ENCODE measurements at regions not wholly inside any gene's neighbourhood (a gene's known extent, or its start where the extent isn't known, plus 50 kb on each side); places are given as distances from the start of the nearest gene placed in this dataset.

DNA sequence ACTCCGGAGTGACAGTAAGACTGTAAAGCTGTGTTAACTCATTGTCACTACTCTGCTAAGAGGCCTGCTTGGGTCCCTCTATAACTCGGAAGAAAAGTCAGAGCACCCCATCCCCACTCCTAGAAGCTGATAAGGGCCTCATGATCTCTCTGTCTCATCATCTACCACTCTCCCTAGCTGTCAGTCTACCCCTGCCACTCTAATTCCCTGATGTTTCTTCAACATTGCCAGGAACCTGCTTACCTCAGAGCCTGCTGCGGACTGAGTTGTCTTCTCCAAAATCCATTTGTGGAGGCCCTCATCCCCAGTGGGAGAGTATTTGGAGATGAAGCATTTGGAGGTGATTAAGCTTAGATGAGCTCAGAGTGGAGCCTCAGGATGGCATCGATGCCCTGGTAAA is 1092.2 kb downstream of the TBC1D22A start:
- H3K36me3 ChIP-seq (replicated peaks in 1 of 2): no peaks in the 10 kb centered on the region
- intact Hi-C loops (cut with DNase I): no loop called here
- no peak for DNase-seq
- H3K9me3 ChIP-seq (replicated peaks in 1 of 3): no peaks in the 10 kb centered on the region
- no peak overlapping the region for H3K27ac ChIP-seq
- no peak overlapping the region for H3K4me3 ChIP-seq
- no peaks in the 10 kb centered on the region for H3K4me1 ChIP-seq (replicated peaks in 1 of 2)
- H3K27me3 ChIP-seq: no peaks in the 10 kb centered on the region
- WGBS, 4 donors: 67 to 88% (median 75%) methylated on average over 3 to 4 of the region's 4 CpGs
- TF ChIP-seq CTCF (IDR thresholded peaks at IDR 0.05): no peak
- no peak for TF ChIP-seq POLR2A (IDR thresholded peaks at IDR 0.05)

GRCh38 chr22:47854251-47854650 is 1091.8 kb downstream of the TBC1D22A start:
- Histone ChIP-seq H3K36me3 (replicated peaks in 1 of 2) (no peaks in the 10 kb centered on the region), H3K4me1 (replicated peaks in 1 of 2) (no peaks in the 10 kb centered on the region), H3K4me3 (no peak overlapping the region), H3K27me3 (no peaks in the 10 kb centered on the region), H3K27ac (no peak overlapping the region), H3K9me3 (replicated peaks in 1 of 3) (no peaks in the 10 kb centered on the region)
- DNase-seq: no peak
- 72 to 88% (median 79%) methylated on average over 5 of the region's 5 CpGs for WGBS, 4 donors
- intact Hi-C loops (cut with DNase I): no loop called here
- TF ChIP-seq CTCF (IDR thresholded peaks at IDR 0.05) (no peak), POLR2A (IDR thresholded peaks at IDR 0.05) (no peak)

- DNase-seq: no peak
- Histone ChIP-seq H3K36me3 (replicated peaks in 1 of 2) (no peaks in the 10 kb centered on the region), H3K27ac (no peak overlapping the region), H3K4me3 (no peak overlapping the region), H3K9me3 (replicated peaks in 1 of 3) (no peaks in the 10 kb centered on the region), H3K4me1 (replicated peaks in 1 of 2) (no peaks in the 10 kb centered on the region), H3K27me3 (no peaks in the 10 kb centered on the region)
- TF ChIP-seq POLR2A (IDR thresholded peaks at IDR 0.05): no peak
- TF ChIP-seq CTCF (IDR thresholded peaks at IDR 0.05): no peak
- 77 to 87% (median 84%) methylated on average over 3 of the region's 3 CpGs for WGBS, 4 donors
- intact Hi-C loops (cut with DNase I): no loop called here
These were observed 1091.3 kb downstream of the TBC1D22A start for GRCh38 chr22:47853750-47854149.

DNA sequence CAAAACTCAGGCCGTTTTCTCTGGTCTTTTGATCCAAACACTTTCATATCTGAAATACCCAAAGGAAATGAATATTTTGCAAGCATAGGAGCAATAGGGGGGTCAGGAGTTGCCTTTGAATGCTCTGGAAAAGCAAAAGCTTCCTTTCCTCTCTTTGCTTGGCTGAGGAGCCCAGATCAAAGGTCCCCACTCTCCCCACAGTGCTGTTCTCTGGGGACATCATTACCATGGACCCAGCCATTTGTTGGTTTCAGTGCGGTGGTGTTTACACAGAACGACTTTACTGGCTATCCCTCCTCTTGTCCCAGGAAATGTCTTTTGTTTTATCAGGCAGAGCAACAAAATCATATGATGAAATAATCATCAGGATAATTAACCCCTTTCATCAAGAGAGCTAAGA is 1089.1 kb downstream of the TBC1D22A start:
- no peak for DNase-seq

More for the DNA sequence above, 1089.1 kb downstream of the TBC1D22A start:
- Histone ChIP-seq H3K27me3 (no peaks in the 10 kb centered on the region), H3K9me3 (replicated peaks in 1 of 3) (no peaks in the 10 kb centered on the region), H3K36me3 (replicated peaks in 1 of 2) (no peaks in the 10 kb centered on the region), H3K4me3 (no peak overlapping the region), H3K4me1 (replicated peaks in 1 of 2) (no peaks in the 10 kb centered on the region), H3K27ac (no peak overlapping the region)
- no peak for TF ChIP-seq POLR2A (IDR thresholded peaks at IDR 0.05)
- TF ChIP-seq CTCF (IDR thresholded peaks at IDR 0.05): no peak
- 38 to 54% (median 40%) methylated on average over 3 of the region's 3 CpGs for WGBS, 4 donors
- intact Hi-C loops (cut with DNase I): no loop called here

Data from adrenal gland (tissue), 9 donors.